Stimulated activated naive B cell treated with anti-CD40 and anti-IgM and Interleukin-4, amounts not matched to agents 10 μg/mL and 1 μg/mL and 100 μg/mL, for 72 hours (primary cell): ENCODE measurements at regions not wholly inside any gene's neighbourhood (a gene's known extent, or its start where the extent isn't known, plus 50 kb on each side); places are given as distances from the start of the nearest gene placed in this dataset.
A peak's percentile ranks its signal among the peaks of the same experiment; 100 is the strongest.

Experiments used
- ATAC-seq, 2 donors: fragments of 150-1000 bp; cut with Tn5 transposase; replicated peaks; 2 replicates each; pipeline ENCODE4 v1.10.0; 2021; ENCODE audit warnings: moderate library complexity in 1 of 2
- DNase-seq: peaks from one replicate; pipeline ENCODE4 v3.0.0; 2021
- H3K27ac Mint-ChIP-seq: one replicate; pipeline ENCODE4 v1.8.0; 2022; ENCODE audit warnings: mild to moderate bottlenecking, mixed read lengths
- H3K27me3 Mint-ChIP-seq, 2 donors: one replicate each; pipeline ENCODE4 v1.8.0; 2022; ENCODE audit warnings: mixed read lengths in 2 of 2
- H3K36me3 Mint-ChIP-seq, 2 donors: one replicate each; pipeline ENCODE4 v1.8.0; 2022; ENCODE audit warnings: mixed read lengths in 2 of 2, mild to moderate bottlenecking in 1 of 2
- H3K4me1 Mint-ChIP-seq, 2 donors: one replicate each; pipeline ENCODE4 v1.8.0; 2022; ENCODE audit warnings: mixed read lengths in 2 of 2, mild to moderate bottlenecking in 1 of 2
- H3K4me3 Mint-ChIP-seq, 2 donors: one replicate each; pipeline ENCODE4 v1.8.0; 2022; ENCODE audit warnings: mild to moderate bottlenecking in 2 of 2, mixed read lengths in 2 of 2, moderate library complexity in 1 of 2
- H3K9me3 Mint-ChIP-seq, 2 donors: one replicate each; pipeline ENCODE4 v1.8.0; 2022; ENCODE audit warnings: mixed read lengths in 2 of 2, mild to moderate bottlenecking in 1 of 2

GRCh38 chr3:113051787-113052186 lies 61.0 kb downstream of the GTPBP8 start:
- H3K27me3 Mint-ChIP-seq, result no peaks in the 10 kb centered on the region
- H3K4me1 Mint-ChIP-seq, result peaks cover 0 to 7% of the 10 kb centered on the region in 2 donors
- no peaks in the 10 kb centered on the region for H3K9me3 Mint-ChIP-seq
- DNase-seq, result no peak
- H3K4me3 Mint-ChIP-seq, result peak overlapping the region in 1 of 2 donors; percentile 17
- peaks cover 4 to 10% of the 10 kb centered on the region in 2 donors for H3K36me3 Mint-ChIP-seq
- ATAC-seq, result no peak
- no peak overlapping the region for H3K27ac Mint-ChIP-seq

- Mint-ChIP-seq H3K4me1 (peaks cover 0 to 20% of the 10 kb centered on the region in 2 donors), H3K36me3 (peaks cover 1 to 2% of the 10 kb centered on the region in 2 donors), H3K4me3 (no peak overlapping the region), H3K27ac (no peak overlapping the region), H3K27me3 (no peaks in the 10 kb centered on the region), H3K9me3 (no peaks in the 10 kb centered on the region)
- ATAC-seq (no peak), DNase-seq (no peak)
Observed at GRCh38 chr3:113053169-113053568, 62.4 kb downstream of the GTPBP8 start.

- no peaks in the 10 kb centered on the region for H3K36me3 Mint-ChIP-seq
- no peaks in the 10 kb centered on the region for H3K27me3 Mint-ChIP-seq
Observed at GRCh38 chr3:113054552-113054951, 63.8 kb downstream of the GTPBP8 start.

GRCh38 chr3:113055201-113055600 lies 64.4 kb downstream of the GTPBP8 start:
- no peaks in the 10 kb centered on the region for H3K27me3 Mint-ChIP-seq
- no peak for ATAC-seq
- peaks cover 0 to 20% of the 10 kb centered on the region in 2 donors for H3K4me1 Mint-ChIP-seq
- no peak for DNase-seq
- no peak overlapping the region for H3K27ac Mint-ChIP-seq
- H3K4me3 Mint-ChIP-seq, result no peak overlapping the region
- H3K9me3 Mint-ChIP-seq, result no peaks in the 10 kb centered on the region
- no peaks in the 10 kb centered on the region for H3K36me3 Mint-ChIP-seq

More at GRCh38 chr3:113054552-113054951, 63.8 kb downstream of the GTPBP8 start:
- ATAC-seq (no peak), DNase-seq (no peak)
- no peak overlapping the region for H3K4me3 Mint-ChIP-seq
- H3K4me1 Mint-ChIP-seq, result peaks cover 0 to 20% of the 10 kb centered on the region in 2 donors
- H3K9me3 Mint-ChIP-seq, result no peaks in the 10 kb centered on the region
- H3K27ac Mint-ChIP-seq, result no peak overlapping the region

GRCh38 chr3:113055961-113056360 lies 65.2 kb downstream of the GTPBP8 start:
- Mint-ChIP-seq H3K9me3 (no peaks in the 10 kb centered on the region), H3K4me3 (no peak overlapping the region), H3K27me3 (no peaks in the 10 kb centered on the region), H3K27ac (no peak overlapping the region), H3K36me3 (peaks cover 0 to 2% of the 10 kb centered on the region in 2 donors), H3K4me1 (peaks cover 0 to 20% of the 10 kb centered on the region in 2 donors)
- ATAC-seq (no peak), DNase-seq (no peak)

GRCh38 chr3:113057117-113057516 lies 66.3 kb downstream of the GTPBP8 start:
- peak; percentile 94 to 97 for ATAC-seq
- H3K27me3 Mint-ChIP-seq, result no peaks in the 10 kb centered on the region

GRCh38 chr3:113058188-113058587 lies 67.4 kb downstream of the GTPBP8 start:
- ATAC-seq, result peak in 1 of 2 donors; percentile 27
- no peak overlapping the region for H3K27ac Mint-ChIP-seq
- no peaks in the 10 kb centered on the region for H3K9me3 Mint-ChIP-seq
- no peak overlapping the region for H3K4me3 Mint-ChIP-seq
- no peak for DNase-seq
- peaks cover 18 to 19% of the 10 kb centered on the region in 2 donors for H3K36me3 Mint-ChIP-seq
- peaks cover 0 to 15% of the 10 kb centered on the region in 2 donors for H3K4me1 Mint-ChIP-seq
- no peaks in the 10 kb centered on the region for H3K27me3 Mint-ChIP-seq

More at GRCh38 chr3:113057117-113057516, 66.3 kb downstream of the GTPBP8 start:
- H3K36me3 Mint-ChIP-seq, result peaks cover 8 to 9% of the 10 kb centered on the region in 2 donors
- H3K27ac Mint-ChIP-seq, result peak overlapping the region; percentile 32
- peak; percentile 37 for DNase-seq
- no peaks in the 10 kb centered on the region for H3K9me3 Mint-ChIP-seq
- H3K4me3 Mint-ChIP-seq, result peak overlapping the region in 1 of 2 donors; percentile 1
- H3K4me1 Mint-ChIP-seq, result peaks cover 0 to 16% of the 10 kb centered on the region in 2 donors

GRCh38 chr3:113062705-113063104 lies 71.9 kb downstream of the GTPBP8 start:
- ATAC-seq, result no peak
- no peaks in the 10 kb centered on the region for H3K27me3 Mint-ChIP-seq
- peaks cover 5 to 9% of the 10 kb centered on the region in 2 donors for H3K9me3 Mint-ChIP-seq
- H3K36me3 Mint-ChIP-seq, result peaks cover 57 to 63% of the 10 kb centered on the region in 2 donors
- DNase-seq, result no peak
- no peak overlapping the region for H3K4me3 Mint-ChIP-seq
- no peak overlapping the region for H3K27ac Mint-ChIP-seq
- peaks cover 0 to 4% of the 10 kb centered on the region in 2 donors for H3K4me1 Mint-ChIP-seq

- DNase-seq (no peak), ATAC-seq (peak; percentile 49 to 81)
- Mint-ChIP-seq H3K9me3 (peaks cover 5 to 11% of the 10 kb centered on the region in 2 donors), H3K27ac (no peak overlapping the region), H3K4me1 (no peaks in the 10 kb centered on the region), H3K27me3 (no peaks in the 10 kb centered on the region), H3K36me3 (peaks cover 61 to 67% of the 10 kb centered on the region in 2 donors), H3K4me3 (no peak overlapping the region)
Observed at GRCh38 chr3:113063126-113063894, 72.5 kb downstream of the GTPBP8 start.

- Mint-ChIP-seq H3K27me3 (no peaks in the 10 kb centered on the region), H3K4me3 (no peak overlapping the region), H3K9me3 (peaks cover 5 to 15% of the 10 kb centered on the region in 2 donors), H3K36me3 (peaks cover 64 to 70% of the 10 kb centered on the region in 2 donors), H3K27ac (no peak overlapping the region), H3K4me1 (no peaks in the 10 kb centered on the region)
- no peak for ATAC-seq
- DNase-seq, result no peak
Observed at GRCh38 chr3:113064183-113064582, 73.4 kb downstream of the GTPBP8 start.

GRCh38 chr3:113065336-113065735 lies 74.6 kb downstream of the GTPBP8 start:
- H3K4me1 Mint-ChIP-seq, result no peaks in the 10 kb centered on the region
- H3K9me3 Mint-ChIP-seq, result peaks cover 5 to 15% of the 10 kb centered on the region in 2 donors
- no peak overlapping the region for H3K27ac Mint-ChIP-seq
- no peak overlapping the region for H3K4me3 Mint-ChIP-seq
- H3K27me3 Mint-ChIP-seq, result no peaks in the 10 kb centered on the region
- ATAC-seq (no peak), DNase-seq (no peak)
- H3K36me3 Mint-ChIP-seq, result peaks cover 64 to 70% of the 10 kb centered on the region in 2 donors

GRCh38 chr3:113070072-113070640 lies 79.4 kb downstream of the GTPBP8 start:
- peaks cover 5 to 15% of the 10 kb centered on the region in 2 donors for H3K9me3 Mint-ChIP-seq
- H3K4me3 Mint-ChIP-seq, result no peak overlapping the region
- H3K27me3 Mint-ChIP-seq, result no peaks in the 10 kb centered on the region
- H3K27ac Mint-ChIP-seq, result no peak overlapping the region
- H3K36me3 Mint-ChIP-seq, result peaks cover 29 to 43% of the 10 kb centered on the region in 2 donors
- ATAC-seq (no peak), DNase-seq (no peak)
- peaks cover 0 to under 1% of the 10 kb centered on the region in 2 donors for H3K4me1 Mint-ChIP-seq

- Mint-ChIP-seq H3K27me3 (no peaks in the 10 kb centered on the region), H3K4me3 (no peak overlapping the region), H3K27ac (no peak overlapping the region), H3K4me1 (peaks cover 0 to 2% of the 10 kb centered on the region in 2 donors), H3K9me3 (peaks cover 5 to 15% of the 10 kb centered on the region in 2 donors), H3K36me3 (peaks cover 26 to 39% of the 10 kb centered on the region in 2 donors)
- DNase-seq (no peak), ATAC-seq (no peak)
Observed at GRCh38 chr3:113070681-113071113, 79.9 kb downstream of the GTPBP8 start.

GRCh38 chr3:113075588-113075987 lies 84.8 kb downstream of the GTPBP8 start:
- H3K27me3 Mint-ChIP-seq, result no peaks in the 10 kb centered on the region

More at GRCh38 chr3:113075588-113075987, 84.8 kb downstream of the GTPBP8 start:
- ATAC-seq (no peak), DNase-seq (no peak)
- peaks cover 0 to 19% of the 10 kb centered on the region in 2 donors for H3K36me3 Mint-ChIP-seq
- no peaks in the 10 kb centered on the region for H3K9me3 Mint-ChIP-seq
- H3K27ac Mint-ChIP-seq, result no peak overlapping the region
- no peak overlapping the region for H3K4me3 Mint-ChIP-seq
- peaks cover 0 to 4% of the 10 kb centered on the region in 2 donors for H3K4me1 Mint-ChIP-seq
